GM21367 (cell line): ENCODE measurements at regions not wholly inside any gene's neighbourhood (a gene's known extent, or its start where the extent isn't known, plus 50 kb on each side); places are given as distances from the start of the nearest gene placed in this dataset.
"Not testable (repeated sequence)": the region's sequence is repeated elsewhere in the genome, so short reads cannot be mapped to it uniquely, and the experiment has no call there.

ENCODE experiments used
- ATAC-seq: cut with Tn5 transposase; IDR thresholded peaks from one replicate; pipeline ENCODE4 v1.9.1; 2021; ENCODE audit not compliant: unreplicated experiment

GRCh38 chr7:153072806-153073205 lies 313.3 kb downstream of the ACTR3B start:
- ATAC-seq: no peak

GRCh38 chr7:153076289-153076688 lies 316.7 kb downstream of the ACTR3B start:
- ATAC-seq: not testable (repeated sequence)

- no peak for ATAC-seq
These were observed 321.9 kb downstream of the ACTR3B start for GRCh38 chr7:153081496-153081895.

GRCh38 chr7:153084278-153084677 lies 324.7 kb downstream of the ACTR3B start:
- ATAC-seq: no peak

GRCh38 chr7:153087498-153087897 lies 327.9 kb downstream of the ACTR3B start:
- no peak for ATAC-seq

GRCh38 chr7:153088601-153089000 lies 329.0 kb downstream of the ACTR3B start:
- no peak for ATAC-seq

- ATAC-seq: no peak
These were observed 330.7 kb downstream of the ACTR3B start for GRCh38 chr7:153090209-153090608.

- ATAC-seq: no peak
These were observed 331.2 kb downstream of the ACTR3B start for GRCh38 chr7:153090764-153091163.

- no peak for ATAC-seq
These were observed 331.9 kb downstream of the ACTR3B start for GRCh38 chr7:153091477-153091876.

- ATAC-seq: no peak
These were observed 338.1 kb downstream of the ACTR3B start for GRCh38 chr7:153097511-153098201.

GRCh38 chr7:153099235-153099634 lies 339.7 kb downstream of the ACTR3B start:
- ATAC-seq: no peak

GRCh38 chr7:153100691-153101237 lies 341.2 kb downstream of the ACTR3B start:
- no peak for ATAC-seq

- no peak for ATAC-seq
These were observed 343.6 kb downstream of the ACTR3B start for GRCh38 chr7:153103202-153103601.

- no peak for ATAC-seq
These were observed 348.3 kb downstream of the ACTR3B start for GRCh38 chr7:153107826-153108225.

- ATAC-seq: no peak
These were observed 350.0 kb downstream of the ACTR3B start for GRCh38 chr7:153109566-153109965.

GRCh38 chr7:153110606-153111005 lies 351.1 kb downstream of the ACTR3B start:
- ATAC-seq: no peak

- ATAC-seq: not testable (repeated sequence)
These were observed 362.7 kb downstream of the ACTR3B start for GRCh38 chr7:153122255-153122654.

GRCh38 chr7:153130052-153130451 lies 370.5 kb downstream of the ACTR3B start:
- ATAC-seq: no peak

- no peak for ATAC-seq
These were observed 392.2 kb downstream of the ACTR3B start for GRCh38 chr7:153151766-153152165.

- ATAC-seq: no peak
These were observed 393.4 kb downstream of the ACTR3B start for GRCh38 chr7:153152801-153153422.

- ATAC-seq: no peak
These were observed 398.6 kb downstream of the ACTR3B start for GRCh38 chr7:153158149-153158548.

GRCh38 chr7:153170287-153170686 lies 410.7 kb downstream of the ACTR3B start:
- ATAC-seq: no peak
